HUES6 (cell line): ENCODE measurements at regions not wholly inside any gene's neighbourhood (a gene's known extent, or its start where the extent isn't known, plus 50 kb on each side); places are given as distances from the start of the nearest gene placed in this dataset.
"Not testable (repeated sequence)": the region's sequence is repeated elsewhere in the genome, so short reads cannot be mapped to it uniquely, and the experiment has no call there.

Experiments used
- H3K27ac ChIP-seq: 2 replicates; pipeline ENCODE4 v1.7.0; 2013; ENCODE audit warnings: low read depth, mild to moderate bottlenecking, low read length, inconsistent platforms
- H3K27me3 ChIP-seq: 2 replicates; pipeline ENCODE4 v1.6.1; 2013; ENCODE audit warnings: low read length; ENCODE audit not compliant: control insufficient read depth, insufficient read depth
- H3K36me3 ChIP-seq: 2 replicates; pipeline ENCODE4 v1.6.1; 2013; ENCODE audit warnings: low read length; ENCODE audit not compliant: control insufficient read depth, insufficient read depth
- H3K4me1 ChIP-seq: 2 replicates; pipeline ENCODE4 v1.6.1; 2013; ENCODE audit warnings: low read length; ENCODE audit not compliant: control insufficient read depth, insufficient read depth
- H3K4me3 ChIP-seq: 2 replicates; pipeline ENCODE4 v1.5.1; 2013; ENCODE audit warnings: low read depth, low read length
- H3K9ac ChIP-seq: one replicate; pipeline ENCODE4 v1.6.1; 2013; ENCODE audit warnings: mild to moderate bottlenecking, low read length
- H3K9me3 ChIP-seq: 2 replicates; pipeline ENCODE4 v1.6.1; 2013; ENCODE audit warnings: low read depth, low read length; ENCODE audit not compliant: control insufficient read depth, insufficient read depth

DNA sequence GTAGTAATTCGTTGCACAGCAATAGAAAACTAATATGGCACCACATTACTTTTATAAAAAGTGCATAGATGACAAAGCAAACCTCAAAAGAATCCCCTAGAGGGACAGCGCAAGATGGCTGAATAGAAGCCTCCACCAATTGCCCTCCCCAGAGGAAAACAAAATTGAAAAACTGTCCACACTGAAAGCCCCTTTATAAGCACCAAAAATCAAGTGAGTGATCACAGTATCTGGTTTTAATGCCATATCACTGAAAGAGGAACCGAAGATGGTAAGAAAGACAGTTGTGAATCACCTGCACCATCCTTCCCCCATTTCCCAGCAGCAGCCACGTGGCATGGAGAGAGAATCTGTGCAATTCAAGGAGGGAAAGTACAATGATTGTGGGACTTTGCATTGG lies 522.2 kb downstream of the GLUD2 start:
- no peak overlapping the region for H3K9ac ChIP-seq
- H3K27me3 ChIP-seq: peaks cover 5% of the 10 kb centered on the region; the same call in 1 of the 2 replicates
- H3K4me3 ChIP-seq: no peak overlapping the region
- H3K36me3 ChIP-seq: no peaks in the 10 kb centered on the region
- no peak overlapping the region for H3K27ac ChIP-seq
- peaks cover 5% of the 10 kb centered on the region; the same call in 1 of the 2 replicates for H3K4me1 ChIP-seq
- peaks cover 4% of the 10 kb centered on the region; the same call in 1 of the 2 replicates for H3K9me3 ChIP-seq

DNA sequence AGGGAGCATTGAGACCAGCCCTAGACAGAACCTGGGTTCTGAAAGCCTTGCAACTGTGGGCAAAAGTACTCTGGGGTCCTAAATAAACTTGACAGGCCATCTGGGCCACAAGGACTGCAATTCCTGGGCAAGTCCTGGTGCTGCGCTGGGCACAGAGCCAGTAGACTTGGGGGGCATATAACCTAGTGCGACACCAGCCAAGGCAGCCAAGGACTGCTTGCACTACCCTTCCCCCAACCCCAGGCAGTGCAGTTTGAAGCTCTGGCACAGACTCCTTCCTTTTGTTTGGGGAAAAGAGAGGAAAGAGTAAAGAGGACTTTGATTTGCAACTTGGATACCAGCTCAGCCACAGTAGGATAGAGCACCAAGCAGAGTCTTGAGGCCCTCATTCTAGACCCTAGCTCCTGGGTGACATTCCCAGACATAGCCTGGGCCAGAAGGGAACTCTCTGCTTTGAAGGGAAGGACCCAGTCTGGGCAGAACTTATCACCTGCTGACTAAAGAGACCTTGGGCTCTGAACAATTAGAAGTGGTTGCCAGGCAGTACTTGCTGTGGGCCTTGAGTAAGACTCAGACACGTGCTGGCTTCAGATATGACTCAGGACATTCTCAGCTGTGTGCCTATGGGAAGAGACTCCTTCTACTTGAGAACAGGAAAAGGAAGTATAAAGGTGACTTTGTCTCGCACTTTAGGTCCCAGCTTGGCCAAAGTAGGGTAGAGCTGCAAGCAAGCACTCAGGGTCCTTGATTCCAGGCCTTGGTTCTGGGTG lies 522.8 kb downstream of the GLUD2 start:
- H3K9me3 ChIP-seq: peaks cover 4% of the 10 kb centered on the region; the same call in 1 of the 2 replicates
- no peaks in the 10 kb centered on the region for H3K36me3 ChIP-seq
- H3K4me1 ChIP-seq: peaks cover 5% of the 10 kb centered on the region; the same call in 1 of the 2 replicates
- no peak overlapping the region for H3K27ac ChIP-seq
- H3K4me3 ChIP-seq: no peak overlapping the region
- H3K9ac ChIP-seq: no peak overlapping the region
- H3K27me3 ChIP-seq: peaks cover 5% of the 10 kb centered on the region; the same call in 1 of the 2 replicates

DNA sequence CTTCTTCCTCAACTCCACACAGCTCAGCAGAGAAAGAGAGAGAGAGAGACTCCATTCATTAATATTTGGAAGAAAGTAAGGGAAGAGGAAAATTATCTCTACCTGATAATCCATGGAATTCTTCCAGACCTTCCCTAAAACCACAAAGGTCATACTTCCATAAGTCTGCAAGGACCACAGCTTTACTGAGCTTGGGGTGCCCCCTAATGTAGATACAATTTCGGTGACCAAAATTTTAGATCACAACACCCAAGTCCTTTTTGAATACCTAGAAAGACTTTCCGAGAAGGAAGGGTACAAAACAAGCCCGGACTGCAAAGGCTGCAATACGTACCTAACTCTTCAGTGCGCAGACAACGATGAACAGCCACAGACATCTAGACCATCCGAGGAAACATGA lies 523.9 kb downstream of the GLUD2 start:
- peaks cover 4% of the 10 kb centered on the region; the same call in 1 of the 2 replicates for H3K9me3 ChIP-seq
- H3K27ac ChIP-seq: no peak overlapping the region
- H3K36me3 ChIP-seq: no peaks in the 10 kb centered on the region
- H3K9ac ChIP-seq: no peak overlapping the region
- H3K27me3 ChIP-seq: peaks cover 5% of the 10 kb centered on the region; the same call in 1 of the 2 replicates
- peaks cover 5% of the 10 kb centered on the region; the same call in 1 of the 2 replicates for H3K4me1 ChIP-seq
- no peak overlapping the region for H3K4me3 ChIP-seq

DNA sequence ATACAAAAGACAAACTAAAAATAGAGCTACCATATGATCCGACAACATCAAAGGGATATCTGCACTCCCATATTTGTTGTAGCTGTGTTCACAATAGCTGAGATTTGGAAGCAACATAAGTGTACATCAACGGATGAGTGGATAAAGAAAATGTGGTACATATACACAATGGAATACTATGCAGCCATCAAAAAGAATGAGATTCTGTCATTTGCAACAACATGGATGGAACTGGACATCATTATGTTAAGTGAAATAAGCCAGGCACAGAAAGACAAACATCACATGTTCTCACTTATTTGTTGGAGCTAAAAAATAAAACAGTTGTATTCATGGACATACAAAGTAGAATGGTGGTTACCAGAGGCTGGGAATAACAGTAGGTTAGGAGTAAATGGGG lies 527.0 kb downstream of the GLUD2 start:
- not testable (repeated sequence) for H3K9ac ChIP-seq, H3K9me3 ChIP-seq

DNA sequence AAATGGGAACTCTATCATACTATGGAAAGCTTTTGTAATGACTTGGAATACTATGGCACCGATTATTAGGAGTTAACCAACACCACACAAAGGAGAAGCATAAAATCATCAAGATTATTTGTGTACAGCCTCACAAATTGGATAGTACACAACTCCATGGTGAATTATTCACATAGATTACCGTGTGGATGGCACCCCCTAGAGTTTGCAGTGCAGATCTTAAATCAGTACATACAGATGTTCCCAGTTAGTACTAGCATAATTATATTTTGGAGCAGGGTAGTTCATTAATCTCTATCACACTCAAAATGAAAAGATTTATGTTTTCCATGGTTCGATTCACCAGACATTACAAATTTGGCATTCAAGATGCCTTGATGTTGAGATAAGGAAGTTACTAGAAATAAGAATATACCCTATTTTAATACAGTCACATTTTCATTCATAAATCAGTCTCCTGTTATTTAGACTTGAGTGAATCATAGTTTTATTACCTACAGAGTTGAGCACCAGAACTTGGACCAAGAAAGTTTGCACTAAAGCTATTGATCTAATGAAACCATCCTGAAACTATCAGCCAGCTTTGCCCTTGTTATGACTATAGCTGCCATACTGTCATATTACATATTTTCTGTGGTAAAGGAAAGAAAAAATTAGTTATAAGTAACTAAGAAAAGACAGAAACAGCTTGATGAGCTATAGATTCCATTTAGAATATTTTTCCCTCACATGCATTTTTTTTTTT lies 531.8 kb downstream of the GLUD2 start:
- H3K36me3 ChIP-seq: no peaks in the 10 kb centered on the region
- H3K27ac ChIP-seq: peak overlapping the region; percentile 59; the same call in 1 of the 2 replicates
- H3K4me1 ChIP-seq: peaks cover 29% of the 10 kb centered on the region
- no peak overlapping the region for H3K4me3 ChIP-seq
- H3K9me3 ChIP-seq: peaks cover 3% of the 10 kb centered on the region; the same call in 1 of the 2 replicates
- H3K27me3 ChIP-seq: peaks cover 4% of the 10 kb centered on the region; the same call in 1 of the 2 replicates
- no peak overlapping the region for H3K9ac ChIP-seq

More for the DNA sequence above, 527.0 kb downstream of the GLUD2 start:
- H3K4me3 ChIP-seq, H3K36me3 ChIP-seq, H3K27ac ChIP-seq, H3K27me3 ChIP-seq: not testable (repeated sequence)
- peaks cover 22% of the 10 kb centered on the region for H3K4me1 ChIP-seq

DNA sequence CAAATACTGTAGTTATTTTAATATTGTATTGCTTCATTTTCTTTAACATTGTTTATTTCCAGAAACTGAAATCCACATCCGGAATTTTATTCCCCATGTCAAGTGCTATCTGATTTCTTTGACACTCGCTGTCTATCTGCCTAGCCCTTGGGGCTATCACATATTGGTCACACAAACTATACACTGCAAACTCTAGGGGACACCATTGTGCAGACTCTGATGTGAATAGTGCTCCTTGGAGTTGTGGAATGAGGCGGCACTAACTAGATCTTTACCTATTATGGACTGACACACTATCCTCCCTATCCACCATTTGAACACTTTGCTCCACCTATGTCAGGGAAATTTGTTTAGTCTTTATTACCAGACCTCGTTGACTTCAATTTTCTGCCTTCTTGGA lies 534.5 kb downstream of the GLUD2 start:
- no peaks in the 10 kb centered on the region for H3K36me3 ChIP-seq
- no peak overlapping the region for H3K9ac ChIP-seq
- H3K27me3 ChIP-seq: peaks cover 6% of the 10 kb centered on the region; the same call in 1 of the 2 replicates
- peaks cover 29% of the 10 kb centered on the region for H3K4me1 ChIP-seq
- H3K9me3 ChIP-seq: no peaks in the 10 kb centered on the region
- no peak overlapping the region for H3K27ac ChIP-seq
- H3K4me3 ChIP-seq: no peak overlapping the region

DNA sequence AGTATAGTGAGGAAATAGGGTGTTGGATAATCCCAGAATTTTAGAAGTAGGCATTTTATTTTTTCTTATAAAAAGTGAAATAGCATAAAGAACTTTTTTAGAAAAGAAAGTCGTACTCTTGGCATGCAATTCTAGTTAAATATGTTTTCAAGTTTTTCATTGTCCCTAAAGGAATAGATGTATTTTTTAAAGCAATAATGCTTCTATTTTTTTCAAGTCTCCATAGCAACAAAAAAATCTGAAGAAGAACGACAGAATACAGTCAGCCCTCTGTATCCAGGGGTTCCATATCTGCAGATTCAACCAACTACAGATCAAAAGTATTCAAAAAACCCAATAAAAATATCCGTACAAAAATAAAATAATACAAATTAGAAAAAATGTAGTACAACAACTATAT lies 538.2 kb downstream of the GLUD2 start:
- Histone ChIP-seq H3K9me3 (no peaks in the 10 kb centered on the region), H3K4me1 (no peaks in the 10 kb centered on the region), H3K4me3 (no peak overlapping the region), H3K27me3 (peaks cover 12% of the 10 kb centered on the region; the same call in 1 of the 2 replicates), H3K27ac (no peak overlapping the region), H3K36me3 (no peaks in the 10 kb centered on the region), H3K9ac (no peak overlapping the region)

DNA sequence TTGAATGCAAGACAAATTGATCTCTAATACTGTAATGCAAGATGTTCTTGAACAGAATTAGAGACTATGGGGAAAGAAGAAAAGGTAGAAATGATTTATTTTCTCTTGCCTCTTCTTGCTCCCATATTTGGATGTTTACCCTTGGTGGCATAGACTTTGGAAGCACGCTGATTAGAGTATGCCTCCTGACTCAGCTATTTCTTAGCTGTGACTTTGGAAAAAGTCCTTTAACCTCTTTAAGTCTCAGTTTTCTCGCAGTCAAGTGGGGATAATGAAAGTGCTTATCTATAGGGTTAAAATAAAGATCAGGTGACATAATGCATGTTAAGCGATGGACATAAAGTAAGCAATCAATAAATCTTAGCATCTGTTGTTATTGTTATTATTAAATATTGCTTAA lies 545.5 kb downstream of the GLUD2 start:
- Histone ChIP-seq H3K27ac (no peak overlapping the region), H3K27me3 (peaks cover 6% of the 10 kb centered on the region; the same call in 1 of the 2 replicates), H3K9ac (no peak overlapping the region), H3K4me1 (no peaks in the 10 kb centered on the region), H3K36me3 (no peaks in the 10 kb centered on the region), H3K9me3 (no peaks in the 10 kb centered on the region), H3K4me3 (no peak overlapping the region)

DNA sequence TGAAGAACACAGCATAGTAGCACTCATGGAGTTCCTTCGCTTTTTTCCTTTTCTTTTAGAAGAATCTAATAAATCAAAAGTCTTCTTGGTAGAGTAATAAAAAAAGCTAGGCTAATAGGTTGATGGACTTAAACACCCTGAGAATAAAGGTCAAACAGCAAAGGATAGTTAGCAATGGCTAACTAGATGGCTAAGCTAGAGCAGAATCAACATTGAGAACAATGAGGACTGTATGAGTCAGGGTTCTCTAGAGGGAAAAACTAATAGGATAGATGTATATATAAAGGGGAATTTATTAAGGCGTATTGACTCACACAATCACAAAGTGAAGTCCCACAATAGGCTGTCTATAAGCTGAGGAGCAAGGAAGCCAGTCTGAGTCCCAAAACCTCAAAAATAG lies 550.9 kb downstream of the GLUD2 start:
- Histone ChIP-seq H3K4me3 (no peak overlapping the region), H3K9ac (no peak overlapping the region), H3K36me3 (no peaks in the 10 kb centered on the region), H3K9me3 (no peaks in the 10 kb centered on the region), H3K4me1 (no peaks in the 10 kb centered on the region), H3K27ac (no peak overlapping the region), H3K27me3 (no peaks in the 10 kb centered on the region; the same call in 1 of the 2 replicates)

DNA sequence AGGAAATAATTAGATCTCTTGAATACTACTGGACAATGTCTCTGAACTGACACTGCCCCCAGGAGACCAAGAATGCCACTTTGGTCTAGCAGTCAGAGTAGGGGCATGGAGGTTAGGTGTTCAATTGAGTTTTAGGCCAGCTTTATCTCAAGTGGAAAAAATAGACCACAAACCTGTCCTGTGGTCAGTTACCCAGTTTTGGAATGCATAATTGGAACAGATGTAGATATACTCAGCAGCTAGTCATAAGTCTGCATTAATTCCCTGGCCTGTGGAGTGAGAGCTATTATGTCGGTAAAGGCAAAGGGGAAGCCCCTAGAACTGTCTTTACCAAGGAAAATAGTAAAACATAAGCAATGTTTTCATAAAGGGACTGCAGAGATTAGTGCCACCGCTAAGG lies 587.7 kb downstream of the GLUD2 start:
- Histone ChIP-seq H3K27ac (no peak overlapping the region), H3K9me3 (no peaks in the 10 kb centered on the region), H3K9ac (no peak overlapping the region), H3K27me3 (no peaks in the 10 kb centered on the region; the same call in 1 of the 2 replicates), H3K36me3 (no peaks in the 10 kb centered on the region), H3K4me3 (no peak overlapping the region), H3K4me1 (peaks cover 12% of the 10 kb centered on the region; the same call in 1 of the 2 replicates)

DNA sequence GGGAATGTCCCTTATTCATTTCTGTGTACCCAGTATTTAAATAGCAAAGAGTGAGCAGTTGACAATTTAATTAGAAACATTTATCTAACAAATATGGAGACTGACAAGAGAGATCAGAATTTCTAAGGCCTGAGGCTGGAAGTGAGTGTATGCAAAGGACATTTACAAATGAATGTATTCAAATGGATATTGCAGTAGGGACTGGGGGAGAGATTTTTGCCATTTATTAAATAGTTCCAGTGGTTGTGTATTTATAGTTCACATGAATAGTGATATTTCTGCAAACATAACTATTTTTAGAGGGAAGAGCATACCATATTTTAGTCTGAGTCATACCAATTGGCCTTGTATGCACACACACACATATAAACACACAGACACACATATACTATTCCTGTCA lies 592.4 kb downstream of the GLUD2 start:
- no peaks in the 10 kb centered on the region for H3K9me3 ChIP-seq
- peaks cover 12% of the 10 kb centered on the region; the same call in 1 of the 2 replicates for H3K4me1 ChIP-seq
- no peak overlapping the region for H3K9ac ChIP-seq
- H3K27ac ChIP-seq: no peak overlapping the region
- no peaks in the 10 kb centered on the region; the same call in 1 of the 2 replicates for H3K27me3 ChIP-seq
- H3K4me3 ChIP-seq: no peak overlapping the region
- H3K36me3 ChIP-seq: no peaks in the 10 kb centered on the region
